ENCODE measurements at regions not wholly inside any gene's neighbourhood (a gene's known extent, or its start where the extent isn't known, plus 50 kb on each side); places are given as distances from the start of the nearest gene placed in this dataset.

DNA sequence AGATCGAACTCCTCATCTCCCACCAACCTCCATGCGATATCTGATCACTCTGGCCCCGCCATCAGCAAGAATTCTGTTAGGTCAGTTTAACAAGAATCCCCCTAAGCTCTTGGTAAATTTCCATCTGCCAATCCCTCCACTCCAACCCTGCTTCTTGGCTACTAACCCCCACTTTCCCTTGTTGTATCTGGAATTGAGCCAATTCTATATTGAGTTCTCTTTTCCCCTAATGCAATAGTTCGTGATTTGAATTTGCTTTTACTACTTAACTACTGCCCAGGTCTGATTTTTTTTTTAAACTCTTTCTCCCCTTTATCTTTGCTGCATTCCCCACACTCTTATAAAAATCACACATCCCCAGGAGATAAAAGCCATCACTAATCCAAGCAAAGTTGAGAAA lies 159.3 kb upstream of the STK17B start:
- H3K27ac Mint-ChIP-seq, result no peak overlapping the region
- 100% methylated on average over 4 of the region's 4 CpGs for WGBS (ENCODE audit: insufficient coverage)
- ATAC-seq (ENCODE audit: low read depth) (no peak), DNase-seq (no peak)
- Histone ChIP-seq H3K4me3 (ENCODE audit: control extremely low read depth in 1 of 5, extremely low read depth in 1 of 5, insufficient read depth in 1 of 5, low read depth in 2 of 5, low read length in 4 of 5) (no peak overlapping the region), H3K4me2 (replicated peaks; ENCODE audit: low read depth, low read length, poor library complexity, severe bottlenecking) (no peak overlapping the region), H3K79me2 (ENCODE audit: control insufficient read depth, insufficient read depth, low read length) (no peaks in the 10 kb centered on the region), H4K20me1 (ENCODE audit: control insufficient read depth, insufficient read depth, low read length, poor library complexity, severe bottlenecking) (no peaks in the 10 kb centered on the region), H3K36me3 (replicated peaks in 1 of 2; ENCODE audit: control extremely low read depth in 1 of 2, control insufficient read depth in 1 of 2, extremely low read depth in 1 of 2, insufficient read depth in 2 of 2, low read length in 1 of 2) (no peaks in the 10 kb centered on the region), H3K9ac (ENCODE audit: low read length) (no peak overlapping the region), H3K27ac (ENCODE audit: low read length in 2 of 2) (no peak overlapping the region), H2AFZ (ENCODE audit: insufficient read depth, low read depth, low read length, poor library complexity, severe bottlenecking) (no peak overlapping the region), H3K27me3 (replicated peaks in 1 of 4; ENCODE audit: control extremely low read depth in 1 of 4, control insufficient read depth in 3 of 4, insufficient read depth in 4 of 4, low read length in 3 of 4) (no peaks in the 10 kb centered on the region), H3K9me3 (ENCODE audit: control extremely low read depth in 1 of 3, control insufficient read depth in 2 of 3, insufficient read depth in 1 of 3, low read length in 2 of 3) (no peaks in the 10 kb centered on the region), H3K4me1 (ENCODE audit: control insufficient read depth in 2 of 2, insufficient read depth in 2 of 2, low read length in 2 of 2) (no peaks in the 10 kb centered on the region)
- H3K4me3 Mint-ChIP-seq, result no peak overlapping the region
- TF ChIP-seq CTCF (IDR thresholded peaks at IDR 0.05) (no peak), EZH2 (IDR thresholded peaks at IDR 0.05; ENCODE audit: borderline replicate concordance, insufficient read depth, low read depth, low read length, poor library complexity, severe bottlenecking) (no peak)
- H3K27me3 Mint-ChIP-seq, result peaks cover 7% of the 10 kb centered on the region
- intact Hi-C loops (cut with micrococcal nuclease), result no loop called here
- peaks cover under 1% of the 10 kb centered on the region for H3K4me1 Mint-ChIP-seq
- ChIA-PET CTCF (interaction anchor here (0.7 to 1.3 kb wide), 2 partner anchors 8 to 556 kb away, joined by 3 to 4 read pairs; no protein-coding TSS in a partner anchor), POLR2A (no interaction called here)
- H3K9me3 Mint-ChIP-seq (ENCODE audit: insufficient read depth), result no peaks in the 10 kb centered on the region

GRCh38 chr2:196331143-196331542 lies 159.8 kb upstream of the STK17B start:
- Mint-ChIP-seq H3K27me3 (peaks cover 5% of the 10 kb centered on the region), H3K4me1 (peaks cover 6% of the 10 kb centered on the region), H3K9me3 (ENCODE audit: insufficient read depth) (no peaks in the 10 kb centered on the region), H3K4me3 (no peak overlapping the region), H3K27ac (no peak overlapping the region)
- H3K4me1 ChIP-seq (ENCODE audit: control insufficient read depth in 2 of 2, insufficient read depth in 2 of 2, low read length in 2 of 2), result no peaks in the 10 kb centered on the region
- H3K9me3 ChIP-seq (ENCODE audit: control extremely low read depth in 1 of 3, control insufficient read depth in 2 of 3, insufficient read depth in 1 of 3, low read length in 2 of 3), result no peaks in the 10 kb centered on the region
- H3K27ac ChIP-seq (ENCODE audit: low read length in 2 of 2), result no peak overlapping the region
- CTCF ChIA-PET, result interaction anchor here (9.2 kb wide), 1 partner anchor 255 kb away, joined by 199 read pairs; no protein-coding TSS in a partner anchor
- TF ChIP-seq CTCF (IDR thresholded peaks at IDR 0.05) (no peak), EZH2 (IDR thresholded peaks at IDR 0.05; ENCODE audit: borderline replicate concordance, insufficient read depth, low read depth, low read length, poor library complexity, severe bottlenecking) (no peak)
- H2AFZ ChIP-seq (ENCODE audit: insufficient read depth, low read depth, low read length, poor library complexity, severe bottlenecking), result no peak overlapping the region
- POLR2A ChIA-PET, result no interaction called here
- no peaks in the 10 kb centered on the region for H3K79me2 ChIP-seq (ENCODE audit: control insufficient read depth, insufficient read depth, low read length)
- no peak overlapping the region for H3K9ac ChIP-seq (ENCODE audit: low read length)
- H4K20me1 ChIP-seq (ENCODE audit: control insufficient read depth, insufficient read depth, low read length, poor library complexity, severe bottlenecking), result no peaks in the 10 kb centered on the region
- intact Hi-C loops (cut with micrococcal nuclease), result no loop called here
- H3K36me3 ChIP-seq (replicated peaks in 1 of 2; ENCODE audit: control extremely low read depth in 1 of 2, control insufficient read depth in 1 of 2, extremely low read depth in 1 of 2, insufficient read depth in 2 of 2, low read length in 1 of 2), result no peaks in the 10 kb centered on the region
- H3K27me3 ChIP-seq (replicated peaks in 1 of 4; ENCODE audit: control extremely low read depth in 1 of 4, control insufficient read depth in 3 of 4, insufficient read depth in 4 of 4, low read length in 3 of 4), result no peaks in the 10 kb centered on the region
- no CpG with 5 or more reads among the region's 5 CpGs for WGBS (ENCODE audit: insufficient coverage)
- H3K4me2 ChIP-seq (replicated peaks; ENCODE audit: low read depth, low read length, poor library complexity, severe bottlenecking), result no peak overlapping the region
- ATAC-seq (ENCODE audit: low read depth) (no peak), DNase-seq (no peak)
- H3K4me3 ChIP-seq (ENCODE audit: control extremely low read depth in 1 of 5, extremely low read depth in 1 of 5, insufficient read depth in 1 of 5, low read depth in 2 of 5, low read length in 4 of 5), result no peak overlapping the region
